SK-N-SH treated with all-trans-retinoic acid at 6 μM for 48 hours (cell line): ENCODE measurements at regions not wholly inside any gene's neighbourhood (a gene's known extent, or its start where the extent isn't known, plus 50 kb on each side); places are given as distances from the start of the nearest gene placed in this dataset.
"Not testable (repeated sequence)": the region's sequence is repeated elsewhere in the genome, so short reads cannot be mapped to it uniquely, and the experiment has no call there.

Source experiments
- ATAC-seq: fragments of 200-7000 bp; cut with Tn5 transposase; 3 replicates; pipeline ENCODE4 v1.9.1; 2020; ENCODE audit warnings: mild to moderate bottlenecking, moderate library complexity
- ARNTL ChIP-seq: fragments of 450-650 bp; formaldehyde crosslinking; IDR thresholded peaks from 2 replicates; pipeline ENCODE4 v1.5.0; 2020; ENCODE audit warnings: low read depth, mild to moderate bottlenecking, moderate library complexity, borderline replicate concordance
- BACH2 ChIP-seq: fragments of 250-450 bp; sonication (Bioruptor Pico); IDR thresholded peaks from 2 replicates; pipeline ENCODE4 v1.9.0; 2021; ENCODE audit warnings: mild to moderate bottlenecking, borderline replicate concordance
- CSDC2 ChIP-seq: fragments of 250-450 bp; sonication (Bioruptor Pico); IDR thresholded peaks from 2 replicates; pipeline ENCODE4 v1.5.0; 2020; ENCODE audit warnings: mild to moderate bottlenecking, moderate library complexity
- ESRRG ChIP-seq: fragments of 250-450 bp; sonication (Bioruptor Pico); IDR thresholded peaks from 2 replicates; pipeline ENCODE4 v1.6.1; 2021; ENCODE audit warnings: mild to moderate bottlenecking
- GLIS3 ChIP-seq: fragments of 250-450 bp; sonication (Bioruptor Pico); IDR thresholded peaks from 2 replicates; pipeline ENCODE4 v1.5.0; 2020; ENCODE audit warnings: mild to moderate bottlenecking, moderate library complexity
- ISL1 ChIP-seq: fragments of 250-450 bp; sonication (Bioruptor Pico); IDR thresholded peaks from 2 replicates; pipeline ENCODE4 v2.1.2; 2022; ENCODE audit warnings: mild to moderate bottlenecking, moderate library complexity
- OSR1 ChIP-seq: fragments of 250-450 bp; sonication (Bioruptor Pico); IDR thresholded peaks from 2 replicates; pipeline ENCODE4 v1.8.0; 2022; ENCODE audit warnings: moderate library complexity, mild to moderate bottlenecking, inconsistent platforms
- RARB ChIP-seq: fragments of 250-450 bp; sonication (Bioruptor Pico); IDR thresholded peaks from 2 replicates; pipeline ENCODE4 v1.8.0; 2021; ENCODE audit warnings: mild to moderate bottlenecking, moderate library complexity
- SNAI2 ChIP-seq: fragments of 250-450 bp; sonication (Bioruptor Pico); IDR thresholded peaks from 2 replicates; pipeline ENCODE4 v1.5.0; 2020; ENCODE audit warnings: mild to moderate bottlenecking, moderate library complexity
- TCF4 ChIP-seq: fragments of 250-450 bp; sonication (Bioruptor Pico); IDR thresholded peaks from 2 replicates; pipeline ENCODE4 v1.8.0; 2021; ENCODE audit warnings: mild to moderate bottlenecking, moderate library complexity, borderline replicate concordance
- TOX ChIP-seq: fragments of 250-450 bp; sonication (Bioruptor Pico); IDR thresholded peaks from 2 replicates; pipeline ENCODE4 v1.8.0; 2021; ENCODE audit warnings: mild to moderate bottlenecking, moderate library complexity, borderline replicate concordance
- TSHZ2 ChIP-seq: fragments of 250-450 bp; sonication (Bioruptor Pico); IDR thresholded peaks from 2 replicates; pipeline ENCODE4 v1.5.0; 2020; ENCODE audit warnings: mild to moderate bottlenecking, moderate library complexity
- ZC3H10 ChIP-seq: fragments of 250-450 bp; sonication (Bioruptor Pico); IDR thresholded peaks from 2 replicates; pipeline ENCODE4 v1.5.1; 2021; ENCODE audit warnings: mild to moderate bottlenecking, moderate library complexity
- ZFP3 ChIP-seq: fragments of 250-450 bp; sonication (Bioruptor Pico); IDR thresholded peaks from 2 replicates; pipeline ENCODE4 v1.5.0; 2020; ENCODE audit warnings: mild to moderate bottlenecking, moderate library complexity
- ZFP30 ChIP-seq: fragments of 450-650 bp; formaldehyde crosslinking; IDR thresholded peaks from 2 replicates; pipeline ENCODE4 v1.5.0; 2022; ENCODE audit warnings: mild to moderate bottlenecking, moderate library complexity
- ZNF70 ChIP-seq: fragments of 450-650 bp; formaldehyde crosslinking; IDR thresholded peaks from 2 replicates; pipeline ENCODE4 v1.5.0; 2020; ENCODE audit warnings: mild to moderate bottlenecking, moderate library complexity
- ZNF8 ChIP-seq: fragments of 450-650 bp; formaldehyde crosslinking; IDR thresholded peaks from 2 replicates; pipeline ENCODE4 v1.5.0; 2020; ENCODE audit warnings: mild to moderate bottlenecking, moderate library complexity
- TF ChIP-seq, protein P1 (sequence below): fragments of 250-450 bp; sonication (Bioruptor Pico); IDR thresholded peaks from 2 replicates; pipeline ENCODE4 v1.8.0; 2021; ENCODE audit warnings: low read depth, mild to moderate bottlenecking, moderate library complexity, borderline replicate concordance
- TF ChIP-seq, protein P2 (sequence below): fragments of 250-450 bp; sonication (Bioruptor Pico); IDR thresholded peaks from 2 replicates; pipeline ENCODE4 v1.8.0; 2020; ENCODE audit warnings: mild to moderate bottlenecking, moderate library complexity, borderline replicate concordance
- TF ChIP-seq, protein P3 (sequence below): fragments of 250-450 bp; sonication (Bioruptor Pico); IDR thresholded peaks from 2 replicates; pipeline ENCODE4 v1.5.1; 2020; ENCODE audit warnings: low read depth, mild to moderate bottlenecking, moderate library complexity

DNA sequence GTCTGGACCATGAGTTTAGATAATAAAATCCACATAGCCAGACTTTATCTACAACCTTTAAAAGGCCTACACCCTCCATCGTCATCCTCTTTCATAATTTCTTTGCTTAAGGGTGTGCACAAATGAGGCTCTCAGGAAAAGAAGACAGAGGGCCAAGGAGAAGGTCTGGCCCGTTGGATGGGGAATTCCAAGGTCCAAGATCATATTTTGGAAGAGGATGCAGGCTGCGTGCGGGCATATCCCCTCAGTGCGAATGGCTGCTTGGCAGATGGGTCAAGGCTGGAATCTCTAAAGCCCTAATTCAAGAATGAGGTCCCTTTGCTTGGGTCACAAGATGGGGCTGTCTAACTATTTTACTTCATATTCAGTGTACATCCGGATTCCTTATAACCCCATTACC lies 782.2 kb upstream of the NCAM2 start (continued):
- TF ChIP-seq, protein P1, sequence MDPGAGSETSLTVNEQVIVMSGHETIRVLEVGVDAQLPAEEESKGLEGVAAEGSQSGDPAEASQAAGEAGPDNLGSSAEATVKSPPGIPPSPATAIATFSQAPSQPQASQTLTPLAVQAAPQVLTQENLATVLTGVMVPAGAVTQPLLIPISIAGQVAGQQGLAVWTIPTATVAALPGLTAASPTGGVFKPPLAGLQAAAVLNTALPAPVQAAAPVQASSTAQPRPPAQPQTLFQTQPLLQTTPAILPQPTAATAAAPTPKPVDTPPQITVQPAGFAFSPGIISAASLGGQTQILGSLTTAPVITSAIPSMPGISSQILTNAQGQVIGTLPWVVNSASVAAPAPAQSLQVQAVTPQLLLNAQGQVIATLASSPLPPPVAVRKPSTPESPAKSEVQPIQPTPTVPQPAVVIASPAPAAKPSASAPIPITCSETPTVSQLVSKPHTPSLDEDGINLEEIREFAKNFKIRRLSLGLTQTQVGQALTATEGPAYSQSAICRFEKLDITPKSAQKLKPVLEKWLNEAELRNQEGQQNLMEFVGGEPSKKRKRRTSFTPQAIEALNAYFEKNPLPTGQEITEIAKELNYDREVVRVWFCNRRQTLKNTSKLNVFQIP (CRISPR knock-in tag), result no peak
- TF ChIP-seq ZFP30 (CRISPR knock-in tag) (no peak), ZFP3 (CRISPR knock-in tag) (no peak)

DNA sequence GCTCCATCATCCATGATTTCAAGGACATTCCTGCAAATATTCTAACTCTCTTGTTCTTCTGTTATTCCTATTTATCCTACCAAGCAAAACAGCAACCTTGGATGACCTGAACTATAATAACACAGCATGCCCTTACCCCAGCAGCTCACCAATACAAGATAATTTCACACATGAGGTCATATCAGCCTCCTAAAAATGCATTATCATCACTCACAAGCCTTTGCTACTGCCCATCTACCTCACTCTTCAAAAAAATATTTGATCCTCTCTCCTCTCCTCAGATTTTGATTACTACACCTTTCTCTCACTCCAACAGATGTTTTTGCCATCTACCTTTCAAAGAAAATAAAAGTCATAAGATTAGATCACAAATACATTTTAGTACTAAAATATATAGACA lies 777.6 kb upstream of the NCAM2 start:
- TF ChIP-seq ISL1 (CRISPR knock-in tag), result no peak
- no peak for TF ChIP-seq SNAI2 (CRISPR knock-in tag)
- no peak for TF ChIP-seq ZFP3 (CRISPR knock-in tag)
- no peak for TF ChIP-seq TOX (CRISPR knock-in tag)
- no peak for TF ChIP-seq ZNF70 (CRISPR knock-in tag)
- TF ChIP-seq, protein P2, sequence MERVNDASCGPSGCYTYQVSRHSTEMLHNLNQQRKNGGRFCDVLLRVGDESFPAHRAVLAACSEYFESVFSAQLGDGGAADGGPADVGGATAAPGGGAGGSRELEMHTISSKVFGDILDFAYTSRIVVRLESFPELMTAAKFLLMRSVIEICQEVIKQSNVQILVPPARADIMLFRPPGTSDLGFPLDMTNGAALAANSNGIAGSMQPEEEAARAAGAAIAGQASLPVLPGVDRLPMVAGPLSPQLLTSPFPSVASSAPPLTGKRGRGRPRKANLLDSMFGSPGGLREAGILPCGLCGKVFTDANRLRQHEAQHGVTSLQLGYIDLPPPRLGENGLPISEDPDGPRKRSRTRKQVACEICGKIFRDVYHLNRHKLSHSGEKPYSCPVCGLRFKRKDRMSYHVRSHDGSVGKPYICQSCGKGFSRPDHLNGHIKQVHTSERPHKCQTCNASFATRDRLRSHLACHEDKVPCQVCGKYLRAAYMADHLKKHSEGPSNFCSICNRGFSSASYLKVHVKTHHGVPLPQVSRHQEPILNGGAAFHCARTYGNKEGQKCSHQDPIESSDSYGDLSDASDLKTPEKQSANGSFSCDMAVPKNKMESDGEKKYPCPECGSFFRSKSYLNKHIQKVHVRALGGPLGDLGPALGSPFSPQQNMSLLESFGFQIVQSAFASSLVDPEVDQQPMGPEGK (CRISPR knock-in tag), result no peak
- no peak for TF ChIP-seq TCF4 (CRISPR knock-in tag)
- no peak for TF ChIP-seq GLIS3
- TF ChIP-seq, protein P1 (CRISPR knock-in tag), result no peak
- TF ChIP-seq OSR1 (CRISPR knock-in tag), result no peak
- TF ChIP-seq RARB (CRISPR knock-in tag), result no peak
- no peak for TF ChIP-seq ESRRG (CRISPR knock-in tag)
- TF ChIP-seq CSDC2 (CRISPR knock-in tag), result no peak
- no peak for TF ChIP-seq TSHZ2 (CRISPR knock-in tag)
- no peak for TF ChIP-seq ZFP30 (CRISPR knock-in tag)
- TF ChIP-seq ZC3H10 (CRISPR knock-in tag), result no peak
- TF ChIP-seq, protein P3, sequence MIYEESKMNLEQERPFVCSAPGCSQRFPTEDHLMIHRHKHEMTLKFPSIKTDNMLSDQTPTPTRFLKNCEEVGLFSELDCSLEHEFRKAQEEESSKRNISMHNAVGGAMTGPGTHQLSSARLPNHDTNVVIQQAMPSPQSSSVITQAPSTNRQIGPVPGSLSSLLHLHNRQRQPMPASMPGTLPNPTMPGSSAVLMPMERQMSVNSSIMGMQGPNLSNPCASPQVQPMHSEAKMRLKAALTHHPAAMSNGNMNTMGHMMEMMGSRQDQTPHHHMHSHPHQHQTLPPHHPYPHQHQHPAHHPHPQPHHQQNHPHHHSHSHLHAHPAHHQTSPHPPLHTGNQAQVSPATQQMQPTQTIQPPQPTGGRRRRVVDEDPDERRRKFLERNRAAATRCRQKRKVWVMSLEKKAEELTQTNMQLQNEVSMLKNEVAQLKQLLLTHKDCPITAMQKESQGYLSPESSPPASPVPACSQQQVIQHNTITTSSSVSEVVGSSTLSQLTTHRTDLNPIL (CRISPR knock-in tag), result no peak
- TF ChIP-seq ARNTL (CRISPR knock-in tag), result no peak
- TF ChIP-seq ZNF8 (CRISPR knock-in tag), result no peak
- ATAC-seq, result no peak

- ATAC-seq, result not testable (repeated sequence)
Measured at GRCh38 chr21:20221981-20222380, 776.2 kb upstream of the NCAM2 start.

GRCh38 chr21:20236649-20237048 lies 761.6 kb upstream of the NCAM2 start:
- not testable (repeated sequence) for ATAC-seq

DNA sequence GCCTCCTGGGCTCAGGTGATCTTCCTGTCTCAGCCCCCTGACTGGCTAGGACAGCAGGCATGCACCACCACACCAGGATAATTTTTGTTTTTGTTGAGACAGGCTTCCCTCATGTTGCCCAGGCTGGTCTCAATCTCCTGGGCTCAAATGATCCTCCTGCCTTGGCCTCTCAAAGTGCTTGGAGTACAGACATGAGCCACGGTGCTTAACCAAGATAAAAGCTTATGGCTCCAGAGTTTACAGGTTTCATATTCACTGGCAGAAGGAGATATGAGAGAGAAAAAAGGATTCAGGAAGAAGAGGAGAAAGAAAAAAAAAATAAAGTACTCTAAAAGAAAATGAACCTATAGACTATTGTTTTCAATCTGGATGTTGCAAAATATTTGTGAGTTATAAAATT lies 748.8 kb upstream of the NCAM2 start:
- TF ChIP-seq ZC3H10 (CRISPR knock-in tag) (no peak), ARNTL (CRISPR knock-in tag) (no peak), GLIS3 (no peak), RARB (CRISPR knock-in tag) (no peak), ZFP30 (CRISPR knock-in tag) (no peak), ESRRG (CRISPR knock-in tag) (no peak), ZNF70 (CRISPR knock-in tag) (no peak), TCF4 (CRISPR knock-in tag) (no peak), BACH2 (CRISPR knock-in tag) (no peak), ZNF8 (CRISPR knock-in tag) (no peak)
- TF ChIP-seq, protein P2 (CRISPR knock-in tag), result no peak
- no peak for ATAC-seq
